Adrenal gland (tissue), 9 donors: ENCODE measurements at regions not wholly inside any gene's neighbourhood (a gene's known extent, or its start where the extent isn't known, plus 50 kb on each side); places are given as distances from the start of the nearest gene placed in this dataset.

Experiments
- DNase-seq, 7 donors: peaks; one replicate each; pipeline ENCODE4 v3.0.0-alpha.2; 2019 to 2020
- H3K27ac ChIP-seq, 5 donors: fragments of 200-600 bp; sonication (generic) in 4 of 5; 1 replicate in 3 of 5; 2 replicates in 2 of 5; pipeline versions ENCODE4 v1.5.1 to v1.8.0; 2016 to 2020; ENCODE audit warnings: mild to moderate bottlenecking in 1 of 5
- H3K27me3 ChIP-seq: fragments of 200-600 bp; 2 replicates; pipeline ENCODE4 v1.8.0; 2021
- H3K36me3 ChIP-seq, 2 donors: fragments of 200-600 bp; replicated peaks in 1 of 2; 1 replicate in 1 of 2; 2 replicates in 1 of 2; pipeline versions ENCODE4 v1.5.1 to v1.8.0; 2018 to 2022
- H3K4me1 ChIP-seq, 2 donors: fragments of 200-600 bp; replicated peaks in 1 of 2; 1 replicate in 1 of 2; 2 replicates in 1 of 2; pipeline versions ENCODE4 v1.5.1 to v1.8.0; 2018 to 2021
- H3K4me3 ChIP-seq, 4 donors: fragments of 200-600 bp; sonication (generic) in 3 of 4; one replicate each; pipeline ENCODE4 v1.5.1; 2016 to 2018
- H3K9me3 ChIP-seq, 3 donors: fragments of 200-600 bp; sonication (generic) in 1 of 3; replicated peaks in 1 of 3; 1 replicate in 2 of 3; 2 replicates in 1 of 3; pipeline versions ENCODE4 v1.5.1 to v1.8.0; 2016 to 2021
- CTCF ChIP-seq, 6 experiments: fragments of 450-650 bp in 4 of 6; fragments of 200-600 bp in 2 of 6; sonication (generic) in 1 of 6; IDR thresholded peaks; 1 replicate in 5 of 6; 2 replicates in 1 of 6; pipeline versions ENCODE4 v1.5.1 to v1.8.0; 2016 to 2021; ENCODE audit warnings: antibody characterized with exemption in 6 of 6, mild to moderate bottlenecking in 2 of 6, moderate library complexity in 1 of 6
- POLR2A ChIP-seq, 2 donors: fragments of 450-650 bp; IDR thresholded peaks; one replicate each; pipeline ENCODE4 v1.6.1; 2017; ENCODE audit warnings: antibody characterized with exemption in 2 of 2, mild to moderate bottlenecking in 2 of 2, moderate library complexity in 1 of 2
- WGBS, 4 donors: extraction: QIAGEN DNeasy Blood & Tissue Kit in 2 of 4; methylation state at CpG; one replicate each; pipeline versions ENCODE4 v1.1.5 to v1.1.7; 2013 to 2017; 5-methylcytosine and 5-hydroxymethylcytosine counted together
- intact Hi-C, 2 donors: fragments of 100-400 bp; cut with DNase I; formaldehyde crosslinking; loops; one replicate each; pipeline versions ENCODE4 v1.14.1 to v1.15.0; 2022 to 2023
- donor health status: healthy with polysubstance abuse.
- donor health status: Bipolar disorder and iron deficiency.
- donor health status: DM: yes; HTN: yes; CAD: no.
- donor health status: DM: no; HTN: no; CAD: no.
- donor health status: DM: no; HTN: no; CAD: no.

GRCh38 chr2:62300925-62301324, 105.0 kb downstream of the B3GNT2 start:
- WGBS, 4 donors, result 79 to 90% (median 84%) methylated on average over 4 of the region's 4 CpGs
- no peaks in the 10 kb centered on the region for H3K36me3 ChIP-seq
- H3K27ac ChIP-seq, result no peak overlapping the region
- DNase-seq, result no peak
- H3K4me3 ChIP-seq, result no peak overlapping the region
- TF ChIP-seq CTCF (IDR thresholded peaks at IDR 0.05) (no peak), POLR2A (IDR thresholded peaks at IDR 0.05) (no peak)
- no peaks in the 10 kb centered on the region for H3K9me3 ChIP-seq
- no peaks in the 10 kb centered on the region for H3K27me3 ChIP-seq
- peaks cover 16 to 19% of the 10 kb centered on the region in 2 donors for H3K4me1 ChIP-seq
- intact Hi-C loops, result no loop called here

GRCh38 chr2:62297624-62298010, 101.7 kb downstream of the B3GNT2 start:
- Histone ChIP-seq H3K27me3 (no peaks in the 10 kb centered on the region), H3K36me3 (no peaks in the 10 kb centered on the region), H3K9me3 (no peaks in the 10 kb centered on the region), H3K4me1 (peaks cover 11 to 14% of the 10 kb centered on the region in 2 donors), H3K4me3 (no peak overlapping the region), H3K27ac (no peak overlapping the region)
- no peak for DNase-seq
- TF ChIP-seq POLR2A (IDR thresholded peaks at IDR 0.05), result no peak
- no peak for TF ChIP-seq CTCF (IDR thresholded peaks at IDR 0.05)
- intact Hi-C loops, result no loop called here
- 85 to 89% (median 87%) methylated on average over 3 of the region's 3 CpGs for WGBS, 4 donors

- WGBS, 4 donors, result 86 to 93% (median 89%) methylated on average over 8 of the region's 8 CpGs
- Histone ChIP-seq H3K27me3 (no peaks in the 10 kb centered on the region), H3K27ac (no peak overlapping the region), H3K9me3 (no peaks in the 10 kb centered on the region), H3K4me3 (no peak overlapping the region), H3K36me3 (no peaks in the 10 kb centered on the region), H3K4me1 (peaks cover 17 to 20% of the 10 kb centered on the region in 2 donors)
- DNase-seq, result no peak
- TF ChIP-seq POLR2A (IDR thresholded peaks at IDR 0.05) (no peak), CTCF (IDR thresholded peaks at IDR 0.05) (no peak)
- intact Hi-C loops, result no loop called here
Observed at GRCh38 chr2:62296832-62297623, 101.1 kb downstream of the B3GNT2 start.

- no peaks in the 10 kb centered on the region for H3K9me3 ChIP-seq
- H3K36me3 ChIP-seq, result no peaks in the 10 kb centered on the region
- H3K27me3 ChIP-seq, result no peaks in the 10 kb centered on the region
- no peak overlapping the region for H3K27ac ChIP-seq
- WGBS, 4 donors, result 90 to 91% (median 90%) methylated on average over 18 to 19 of the region's 19 CpGs
- TF ChIP-seq POLR2A (IDR thresholded peaks at IDR 0.05) (no peak), CTCF (IDR thresholded peaks at IDR 0.05) (no peak)
- H3K4me3 ChIP-seq, result no peak overlapping the region
- no peak for DNase-seq
- peaks cover 21 to 26% of the 10 kb centered on the region in 2 donors for H3K4me1 ChIP-seq
- intact Hi-C loops, result no loop called here
Observed at GRCh38 chr2:62296034-62296831, 100.3 kb downstream of the B3GNT2 start.
